ENCODE measurements at regions not wholly inside any gene's neighbourhood (a gene's known extent, or its start where the extent isn't known, plus 50 kb on each side); places are given as distances from the start of the nearest gene placed in this dataset.
A peak's percentile ranks its signal among the peaks of the same experiment; 100 is the strongest.

DNA sequence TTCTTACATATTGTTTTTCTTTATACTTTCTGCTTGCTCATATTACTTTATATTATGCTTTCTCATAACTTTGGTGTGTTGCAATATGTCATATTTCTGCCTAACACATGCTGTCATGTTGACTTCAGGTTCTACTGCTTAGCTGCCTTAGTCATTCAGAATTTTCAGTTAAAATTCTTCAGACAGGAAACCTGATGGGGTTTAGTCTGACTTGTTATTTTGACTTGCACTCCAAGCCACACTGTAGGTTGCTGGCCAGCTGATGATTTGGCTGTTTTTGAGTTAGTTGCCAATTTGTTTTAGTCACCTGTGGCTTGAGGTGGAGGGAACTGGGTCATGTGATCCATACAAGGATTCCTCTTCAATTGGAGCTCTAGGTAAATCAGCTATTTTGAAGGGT is 315.4 kb downstream of the MAP2K6 start:
- no peak for TF ChIP-seq POLR2AphosphoS5 (IDR thresholded peaks at IDR 0.05)
- TF ChIP-seq POLR2A (IDR thresholded peaks at IDR 0.05) = no peak
- TF ChIP-seq, protein P1, sequence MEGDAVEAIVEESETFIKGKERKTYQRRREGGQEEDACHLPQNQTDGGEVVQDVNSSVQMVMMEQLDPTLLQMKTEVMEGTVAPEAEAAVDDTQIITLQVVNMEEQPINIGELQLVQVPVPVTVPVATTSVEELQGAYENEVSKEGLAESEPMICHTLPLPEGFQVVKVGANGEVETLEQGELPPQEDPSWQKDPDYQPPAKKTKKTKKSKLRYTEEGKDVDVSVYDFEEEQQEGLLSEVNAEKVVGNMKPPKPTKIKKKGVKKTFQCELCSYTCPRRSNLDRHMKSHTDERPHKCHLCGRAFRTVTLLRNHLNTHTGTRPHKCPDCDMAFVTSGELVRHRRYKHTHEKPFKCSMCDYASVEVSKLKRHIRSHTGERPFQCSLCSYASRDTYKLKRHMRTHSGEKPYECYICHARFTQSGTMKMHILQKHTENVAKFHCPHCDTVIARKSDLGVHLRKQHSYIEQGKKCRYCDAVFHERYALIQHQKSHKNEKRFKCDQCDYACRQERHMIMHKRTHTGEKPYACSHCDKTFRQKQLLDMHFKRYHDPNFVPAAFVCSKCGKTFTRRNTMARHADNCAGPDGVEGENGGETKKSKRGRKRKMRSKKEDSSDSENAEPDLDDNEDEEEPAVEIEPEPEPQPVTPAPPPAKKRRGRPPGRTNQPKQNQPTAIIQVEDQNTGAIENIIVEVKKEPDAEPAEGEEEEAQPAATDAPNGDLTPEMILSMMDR (IDR thresholded peaks at IDR 0.05) = no peak
- Histone ChIP-seq H3K9me3 (no peaks in the 10 kb centered on the region), H3K4me3 (no peak overlapping the region), H3K27ac (no peak overlapping the region), H3K36me3 (no peaks in the 10 kb centered on the region), H3K27me3 (no peaks in the 10 kb centered on the region), H3K4me1 (peaks cover 0 to 4% of the 10 kb centered on the region in 2 donors)
- intact Hi-C loops (cut with DNase I; ENCODE audit: low total_unique reads) = no loop called here
- DNase-seq (ENCODE audit: low spot score in 2 of 2) = no peak

DNA sequence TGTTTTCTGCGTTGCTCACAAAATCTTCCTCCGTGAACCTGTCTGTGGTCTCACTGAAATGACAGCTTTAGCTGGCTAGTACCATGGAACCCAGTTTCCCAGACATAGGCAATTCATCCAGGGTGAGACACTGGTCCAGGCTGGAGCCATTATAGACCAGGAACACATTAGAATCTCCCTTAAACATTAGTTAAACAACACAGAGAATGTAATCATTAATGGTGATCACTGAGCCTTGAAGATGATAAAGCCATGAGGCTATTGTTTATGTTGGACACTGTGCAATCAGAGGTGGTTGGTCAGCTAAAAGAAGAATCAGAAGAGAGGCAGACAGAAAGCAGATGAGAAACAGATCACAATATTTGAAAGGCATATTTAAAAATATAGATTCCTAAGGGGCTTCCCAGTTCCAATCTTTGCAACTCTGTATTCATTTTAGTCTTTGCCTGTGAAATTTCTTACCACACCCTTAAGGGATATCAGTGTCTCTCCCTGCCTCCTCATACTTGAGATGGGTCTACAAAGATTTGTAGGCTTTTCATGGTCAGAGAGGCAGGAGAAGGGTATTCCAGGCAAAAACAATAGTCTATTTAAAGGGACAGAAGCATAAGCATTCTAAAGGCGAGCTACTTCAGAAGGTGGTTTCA is 317.9 kb downstream of the MAP2K6 start:
- no peak for DNase-seq (ENCODE audit: low spot score in 2 of 2)
- intact Hi-C loops (cut with DNase I; ENCODE audit: low total_unique reads) = no loop called here
- Histone ChIP-seq H3K4me1 (peaks cover 0 to 4% of the 10 kb centered on the region in 2 donors), H3K36me3 (no peaks in the 10 kb centered on the region), H3K27ac (no peak overlapping the region), H3K27me3 (no peaks in the 10 kb centered on the region), H3K9me3 (peaks cover 0 to 7% of the 10 kb centered on the region in 2 donors), H3K4me3 (no peak overlapping the region)
- TF ChIP-seq POLR2AphosphoS5 (IDR thresholded peaks at IDR 0.05) = no peak

DNA sequence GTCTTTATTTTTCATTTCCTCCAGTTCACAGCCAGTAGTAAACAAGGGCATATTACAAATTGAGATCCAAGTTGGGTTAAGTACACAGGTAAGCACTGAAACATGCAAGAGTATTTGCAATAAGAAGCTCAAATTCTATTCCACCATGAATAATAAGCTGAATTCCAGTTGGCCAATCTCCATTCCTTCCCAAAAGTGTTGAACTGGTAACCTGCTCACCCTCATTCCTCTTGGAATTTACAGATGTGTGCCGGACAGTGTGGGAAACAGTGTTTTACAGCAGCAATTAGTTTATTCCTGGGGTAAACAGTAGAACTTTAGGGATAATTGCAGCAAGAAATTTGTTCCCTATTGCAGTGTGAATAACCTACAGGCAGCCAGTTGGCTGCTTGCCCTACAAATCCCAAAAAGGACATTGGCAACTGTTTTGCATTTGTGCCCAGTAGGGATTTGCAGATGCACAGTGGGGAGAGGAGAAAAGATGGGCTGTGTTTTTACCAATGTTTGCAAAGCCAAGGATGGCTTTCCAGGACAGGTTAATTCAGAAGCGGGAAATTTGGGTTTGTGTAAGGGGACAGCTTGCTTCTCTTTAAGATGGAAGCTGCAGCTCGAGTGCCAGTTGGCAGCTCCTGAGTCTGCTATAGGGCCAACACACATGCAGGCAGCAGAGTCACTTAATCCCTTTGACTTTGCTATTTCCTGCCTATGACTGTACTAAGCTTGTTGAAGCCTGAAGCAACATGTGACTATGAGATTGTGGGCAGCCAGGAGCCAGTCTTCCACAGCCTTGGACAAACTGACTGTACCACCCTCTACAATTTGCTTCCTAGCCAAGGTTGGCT is 318.9 kb downstream of the MAP2K6 start:
- peak in 1 of 2 donors; percentile 20 for DNase-seq (ENCODE audit: low spot score in 2 of 2)
- Histone ChIP-seq H3K4me1 (peaks cover 0 to 4% of the 10 kb centered on the region in 2 donors), H3K36me3 (no peaks in the 10 kb centered on the region), H3K27ac (no peak overlapping the region), H3K27me3 (no peaks in the 10 kb centered on the region), H3K9me3 (peaks cover 0 to 8% of the 10 kb centered on the region in 2 donors), H3K4me3 (no peak overlapping the region)
- no peak for TF ChIP-seq POLR2AphosphoS5 (IDR thresholded peaks at IDR 0.05)
- no peak for TF ChIP-seq POLR2A (IDR thresholded peaks at IDR 0.05)
- TF ChIP-seq, protein P1 (IDR thresholded peaks at IDR 0.05) = no peak
- intact Hi-C loops (cut with DNase I; ENCODE audit: low total_unique reads) = no loop called here

DNA sequence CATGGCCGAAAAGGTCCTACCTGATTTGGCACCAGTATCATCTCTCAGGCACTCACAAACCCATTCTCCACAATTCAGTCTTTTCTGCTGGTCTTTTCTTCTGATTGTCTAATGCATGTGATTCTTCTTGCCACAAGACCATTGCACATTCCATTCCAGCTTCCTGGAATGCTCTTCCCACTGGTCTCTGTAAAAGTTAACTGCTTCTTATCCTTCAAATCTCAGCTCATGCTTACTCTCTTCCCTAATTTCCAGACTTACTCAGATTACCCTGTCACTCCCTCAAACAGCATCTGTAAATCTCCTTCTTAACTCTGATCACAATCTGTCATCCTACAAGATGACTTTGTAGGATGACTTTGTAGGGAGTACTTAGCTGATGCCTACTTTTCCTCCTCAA is 320.2 kb downstream of the MAP2K6 start:
- Histone ChIP-seq H3K27me3 (no peaks in the 10 kb centered on the region), H3K4me1 (peaks cover 0 to 4% of the 10 kb centered on the region in 2 donors), H3K36me3 (no peaks in the 10 kb centered on the region), H3K4me3 (no peak overlapping the region), H3K9me3 (peaks cover 0 to 8% of the 10 kb centered on the region in 2 donors), H3K27ac (no peak overlapping the region)
- intact Hi-C loops (cut with DNase I; ENCODE audit: low total_unique reads) = no loop called here
- DNase-seq (ENCODE audit: low spot score in 2 of 2) = no peak
- no peak for TF ChIP-seq POLR2A (IDR thresholded peaks at IDR 0.05)
- TF ChIP-seq POLR2AphosphoS5 (IDR thresholded peaks at IDR 0.05) = no peak
- TF ChIP-seq, protein P1 (IDR thresholded peaks at IDR 0.05) = no peak

DNA sequence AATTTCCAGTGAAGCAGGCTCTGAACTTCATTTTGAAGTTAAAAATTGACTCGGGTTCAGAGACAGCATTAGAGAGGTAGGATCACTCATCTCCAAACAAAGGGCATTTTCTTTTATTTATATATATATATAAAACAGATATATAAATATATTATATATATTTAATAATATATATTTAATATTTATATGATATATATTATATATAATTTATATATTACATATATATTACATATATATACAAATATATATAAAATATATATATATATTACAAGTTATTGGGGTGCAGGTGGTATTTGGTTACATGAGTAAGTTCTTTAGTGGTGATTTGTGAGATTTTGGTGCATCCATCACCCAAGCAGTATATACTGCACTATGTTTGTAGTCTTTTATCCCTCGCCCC is 320.8 kb downstream of the MAP2K6 start:
- peaks cover 0 to 4% of the 10 kb centered on the region in 2 donors for H3K4me1 ChIP-seq
- no peak for TF ChIP-seq POLR2AphosphoS5 (IDR thresholded peaks at IDR 0.05)
- TF ChIP-seq, protein P1 (IDR thresholded peaks at IDR 0.05) = no peak
- TF ChIP-seq POLR2A (IDR thresholded peaks at IDR 0.05) = no peak
- H3K4me3 ChIP-seq = no peak overlapping the region
- intact Hi-C loops (cut with DNase I; ENCODE audit: low total_unique reads) = no loop called here
- peaks cover 0 to 8% of the 10 kb centered on the region in 2 donors for H3K9me3 ChIP-seq
- H3K27me3 ChIP-seq = no peaks in the 10 kb centered on the region
- no peaks in the 10 kb centered on the region for H3K36me3 ChIP-seq
- no peak for DNase-seq (ENCODE audit: low spot score in 2 of 2)
- H3K27ac ChIP-seq = no peak overlapping the region

All from breast epithelium (tissue), 4 donors.